ENCODE measurements at regions not wholly inside any gene's neighbourhood (a gene's known extent, or its start where the extent isn't known, plus 50 kb on each side); places are given as distances from the start of the nearest gene placed in this dataset.

DNA sequence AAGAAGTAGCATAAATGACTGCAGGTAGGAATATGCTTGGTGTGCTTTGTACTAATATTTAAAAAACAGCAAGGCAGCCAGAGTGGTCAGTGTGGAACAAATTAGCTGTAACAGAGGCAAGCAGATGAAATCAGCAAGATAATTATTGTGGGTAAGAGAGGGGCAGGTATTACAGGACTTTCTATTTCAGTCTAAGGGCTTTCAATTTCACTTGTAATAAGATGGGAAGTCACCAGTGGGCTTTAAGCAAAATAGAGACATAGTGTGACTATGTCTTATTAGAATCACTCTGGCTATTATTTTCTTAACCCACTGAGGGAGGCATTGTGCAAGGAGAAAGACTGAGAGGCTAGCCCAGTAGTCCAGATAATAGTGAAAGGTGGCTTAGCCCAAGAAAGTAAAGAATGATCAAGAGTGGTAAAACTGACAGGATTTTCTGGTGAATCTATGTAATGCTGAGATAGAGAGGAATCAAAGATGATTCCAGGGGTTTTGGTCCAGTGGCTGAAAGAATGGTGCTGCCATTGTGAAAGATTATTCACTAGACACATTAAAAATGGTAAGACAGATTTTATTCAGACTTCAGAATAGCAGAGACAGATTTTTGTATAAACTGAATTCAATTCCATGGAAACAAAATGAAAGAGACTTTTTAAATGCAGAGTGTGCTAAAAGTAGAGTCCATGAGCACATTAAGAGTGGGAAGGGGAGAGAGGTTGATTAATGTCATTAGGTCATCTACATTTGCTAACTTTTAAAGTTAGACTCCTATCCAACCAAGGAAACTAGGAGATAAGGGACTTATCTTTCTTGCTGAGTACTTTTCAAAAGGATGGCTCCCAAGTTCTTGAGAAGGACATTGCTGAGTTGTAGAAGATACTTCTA is 1136.0 kb downstream of the HACE1 start:
- TF ChIP-seq CTCF (IDR thresholded peaks at IDR 0.05), result no peak
- TF ChIP-seq POLR2A (IDR thresholded peaks at IDR 0.05), result no peak

All from testis (tissue), 2 donors.